BE2C (cell line): ENCODE measurements at regions not wholly inside any gene's neighbourhood (a gene's known extent, or its start where the extent isn't known, plus 50 kb on each side); places are given as distances from the start of the nearest gene placed in this dataset.
"Not testable (repeated sequence)": the region's sequence is repeated elsewhere in the genome, so short reads cannot be mapped to it uniquely, and the experiment has no call there.

Source experiments
- DNase-seq: peaks from one replicate; pipeline ENCODE4 v3.0.0-alpha.2; 2020
- H3K27me3 ChIP-seq: fragments of 250-450 bp; sonication (Bioruptor Pico); 2 replicates; pipeline ENCODE4 v1.5.1; 2020; ENCODE audit warnings: mild to moderate bottlenecking
- H3K36me3 ChIP-seq: fragments of 250-450 bp; sonication (Bioruptor Pico); 2 replicates; pipeline ENCODE4 v1.5.1; 2020; ENCODE audit warnings: mild to moderate bottlenecking
- H3K4me1 ChIP-seq: fragments of 250-450 bp; sonication (Bioruptor Pico); 2 replicates; pipeline ENCODE4 v1.5.1; 2020
- H3K4me3 ChIP-seq: 2 replicates; pipeline ENCODE4 v1.5.1; 2011; ENCODE audit warnings: low read depth, low read length
- H3K9me3 ChIP-seq: fragments of 250-450 bp; sonication (Bioruptor Pico); 2 replicates; pipeline ENCODE4 v1.5.1; 2020
- CTCF ChIP-seq: IDR thresholded peaks from 2 replicates; pipeline ENCODE4 v1.5.1; 2012; ENCODE audit warnings: mild to moderate bottlenecking, low read depth, low read length

GRCh38 chr3:191915712-191916111 lies 454.7 kb downstream of the PYDC2 start:
- H3K4me1 ChIP-seq: no peaks in the 10 kb centered on the region
- no peaks in the 10 kb centered on the region for H3K36me3 ChIP-seq
- H3K9me3 ChIP-seq: no peaks in the 10 kb centered on the region
- DNase-seq: no peak
- H3K27me3 ChIP-seq: no peaks in the 10 kb centered on the region
- no peak overlapping the region for H3K4me3 ChIP-seq
- TF ChIP-seq CTCF: no peak

GRCh38 chr3:191919491-191920026 lies 458.6 kb downstream of the PYDC2 start:
- no peaks in the 10 kb centered on the region for H3K36me3 ChIP-seq
- H3K4me1 ChIP-seq: no peaks in the 10 kb centered on the region
- no peak for TF ChIP-seq CTCF
- no peaks in the 10 kb centered on the region for H3K9me3 ChIP-seq
- no peak overlapping the region for H3K4me3 ChIP-seq
- no peaks in the 10 kb centered on the region for H3K27me3 ChIP-seq
- DNase-seq: no peak

GRCh38 chr3:191922570-191922969 lies 461.6 kb downstream of the PYDC2 start:
- Histone ChIP-seq H3K9me3 (no peaks in the 10 kb centered on the region), H3K36me3 (no peaks in the 10 kb centered on the region), H3K4me1 (no peaks in the 10 kb centered on the region), H3K4me3 (no peak overlapping the region), H3K27me3 (no peaks in the 10 kb centered on the region)
- TF ChIP-seq CTCF: no peak
- no peak for DNase-seq

DNA sequence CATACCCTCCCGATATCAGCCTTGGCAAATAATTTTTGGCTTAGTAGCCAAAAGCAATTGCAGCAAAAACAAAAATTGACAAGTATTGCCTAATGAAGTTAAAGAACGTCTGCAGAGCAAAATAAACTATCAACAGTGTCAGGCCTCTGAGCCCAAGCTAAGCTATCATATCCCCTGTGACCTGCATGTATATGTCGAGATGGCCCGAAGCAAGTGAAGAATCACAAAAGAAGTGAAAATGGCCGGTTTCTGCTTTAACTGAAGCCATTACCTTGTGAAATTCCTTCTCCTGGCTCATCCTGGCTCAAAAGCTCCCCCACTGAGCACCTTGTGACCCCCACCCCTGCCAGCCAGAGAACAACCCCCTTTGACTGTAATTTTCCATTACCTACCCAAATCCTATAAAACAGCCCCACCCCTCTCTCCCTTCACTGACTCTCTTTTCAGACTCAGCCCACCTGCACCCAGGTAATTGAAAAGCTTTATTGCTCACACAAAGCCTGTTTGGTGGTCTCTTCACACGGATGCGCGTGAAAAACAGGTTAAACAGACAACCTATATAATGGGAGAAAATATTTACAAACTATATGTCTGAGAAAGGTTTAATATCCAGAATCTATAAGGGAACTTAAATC lies 466.3 kb downstream of the PYDC2 start:
- not testable (repeated sequence) for H3K4me1 ChIP-seq, H3K27me3 ChIP-seq, DNase-seq, H3K4me3 ChIP-seq, H3K9me3 ChIP-seq, H3K36me3 ChIP-seq

GRCh38 chr3:191927998-191928397 lies 467.0 kb downstream of the PYDC2 start:
- DNase-seq, H3K4me3 ChIP-seq, H3K27me3 ChIP-seq, H3K4me1 ChIP-seq, H3K36me3 ChIP-seq, H3K9me3 ChIP-seq: not testable (repeated sequence)

DNA sequence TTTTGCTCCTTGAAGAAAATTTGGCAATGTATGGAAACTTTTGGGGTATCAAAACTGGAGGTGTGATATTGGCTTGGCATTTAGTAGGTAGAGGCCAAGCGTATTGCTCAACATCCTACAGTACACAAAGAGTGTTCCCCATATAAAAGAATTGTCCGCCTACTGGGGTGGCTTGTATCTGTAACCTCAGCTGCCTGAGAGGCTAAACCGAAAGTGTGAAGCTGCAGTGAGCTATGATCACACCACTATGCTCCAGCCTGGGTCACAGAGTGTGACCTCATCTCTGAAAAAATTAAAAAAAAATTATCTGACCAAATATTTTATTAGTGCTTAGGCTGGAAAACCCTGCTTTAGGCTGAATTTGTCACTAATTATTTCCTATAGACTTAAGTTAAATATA lies 483.9 kb downstream of the PYDC2 start:
- DNase-seq: no peak
- H3K27me3 ChIP-seq: no peaks in the 10 kb centered on the region
- H3K4me1 ChIP-seq: no peaks in the 10 kb centered on the region
- H3K9me3 ChIP-seq: no peaks in the 10 kb centered on the region
- no peaks in the 10 kb centered on the region for H3K36me3 ChIP-seq
- H3K4me3 ChIP-seq: no peak overlapping the region
- no peak for TF ChIP-seq CTCF

DNA sequence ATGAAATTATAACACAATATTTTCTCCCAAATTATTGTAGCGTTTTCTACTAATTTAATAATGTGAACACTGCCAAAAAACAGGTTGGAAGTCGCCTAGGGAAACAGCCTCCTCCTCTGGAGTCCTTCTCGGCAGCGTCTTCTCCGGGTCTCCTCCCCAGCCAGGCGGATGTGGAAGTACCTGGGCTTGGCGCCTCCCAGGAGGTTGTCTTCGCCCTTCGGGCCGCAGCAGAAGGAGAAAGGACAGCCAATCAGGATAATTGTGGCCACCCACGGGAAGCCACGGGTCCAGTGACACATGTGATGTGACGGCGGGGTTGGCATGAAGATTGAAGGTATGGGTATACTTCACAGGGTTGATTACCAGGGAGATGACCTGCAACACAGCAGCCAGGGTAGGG lies 491.2 kb downstream of the PYDC2 start:
- H3K4me1 ChIP-seq: no peaks in the 10 kb centered on the region
- no peaks in the 10 kb centered on the region for H3K36me3 ChIP-seq
- TF ChIP-seq CTCF: no peak
- H3K27me3 ChIP-seq: no peaks in the 10 kb centered on the region
- DNase-seq: no peak
- H3K9me3 ChIP-seq: no peaks in the 10 kb centered on the region
- H3K4me3 ChIP-seq: no peak overlapping the region
